Omental fat pad (tissue), 3 donors: ENCODE measurements at regions not wholly inside any gene's neighbourhood (a gene's known extent, or its start where the extent isn't known, plus 50 kb on each side); places are given as distances from the start of the nearest gene placed in this dataset.

Experiments
- ATAC-seq: fragments of 150-250 bp; one replicate; pipeline ENCODE4 v1.9.1; 2016; ENCODE audit warnings: mild to moderate bottlenecking, moderate library complexity; ENCODE audit not compliant: low FRiP score
- DNase-seq: peaks from one replicate; pipeline ENCODE4 v3.0.0-alpha.2; 2019; ENCODE audit warnings: low spot score
- TF ChIP-seq, protein P1 (sequence below), 3 donors: fragments of 450-650 bp; IDR thresholded peaks; one replicate each; pipeline ENCODE4 v1.5.1; 2016 to 2017; ENCODE audit warnings: antibody characterized with exemption in 3 of 3, mild to moderate bottlenecking in 3 of 3, moderate library complexity in 2 of 3

- ATAC-seq: no peak
- TF ChIP-seq, protein P1, sequence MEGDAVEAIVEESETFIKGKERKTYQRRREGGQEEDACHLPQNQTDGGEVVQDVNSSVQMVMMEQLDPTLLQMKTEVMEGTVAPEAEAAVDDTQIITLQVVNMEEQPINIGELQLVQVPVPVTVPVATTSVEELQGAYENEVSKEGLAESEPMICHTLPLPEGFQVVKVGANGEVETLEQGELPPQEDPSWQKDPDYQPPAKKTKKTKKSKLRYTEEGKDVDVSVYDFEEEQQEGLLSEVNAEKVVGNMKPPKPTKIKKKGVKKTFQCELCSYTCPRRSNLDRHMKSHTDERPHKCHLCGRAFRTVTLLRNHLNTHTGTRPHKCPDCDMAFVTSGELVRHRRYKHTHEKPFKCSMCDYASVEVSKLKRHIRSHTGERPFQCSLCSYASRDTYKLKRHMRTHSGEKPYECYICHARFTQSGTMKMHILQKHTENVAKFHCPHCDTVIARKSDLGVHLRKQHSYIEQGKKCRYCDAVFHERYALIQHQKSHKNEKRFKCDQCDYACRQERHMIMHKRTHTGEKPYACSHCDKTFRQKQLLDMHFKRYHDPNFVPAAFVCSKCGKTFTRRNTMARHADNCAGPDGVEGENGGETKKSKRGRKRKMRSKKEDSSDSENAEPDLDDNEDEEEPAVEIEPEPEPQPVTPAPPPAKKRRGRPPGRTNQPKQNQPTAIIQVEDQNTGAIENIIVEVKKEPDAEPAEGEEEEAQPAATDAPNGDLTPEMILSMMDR (IDR thresholded peaks at IDR 0.05): no peak
- no peak for DNase-seq
These were observed 97.1 kb upstream of the MVB12B start for GRCh38 chr9:126229501-126229900.

- ATAC-seq (no peak), DNase-seq (no peak)
- TF ChIP-seq, protein P1 (IDR thresholded peaks at IDR 0.05): no peak
These were observed 95.9 kb upstream of the MVB12B start for GRCh38 chr9:126230692-126231091.

- TF ChIP-seq, protein P1 (IDR thresholded peaks at IDR 0.05): no peak
- no peak for DNase-seq
- ATAC-seq: no peak
These were observed 94.2 kb upstream of the MVB12B start for GRCh38 chr9:126232461-126232860.

- TF ChIP-seq, protein P1 (IDR thresholded peaks at IDR 0.05): no peak
- no peak for ATAC-seq
- DNase-seq: no peak
These were observed 93.5 kb upstream of the MVB12B start for GRCh38 chr9:126233175-126233574.

DNA sequence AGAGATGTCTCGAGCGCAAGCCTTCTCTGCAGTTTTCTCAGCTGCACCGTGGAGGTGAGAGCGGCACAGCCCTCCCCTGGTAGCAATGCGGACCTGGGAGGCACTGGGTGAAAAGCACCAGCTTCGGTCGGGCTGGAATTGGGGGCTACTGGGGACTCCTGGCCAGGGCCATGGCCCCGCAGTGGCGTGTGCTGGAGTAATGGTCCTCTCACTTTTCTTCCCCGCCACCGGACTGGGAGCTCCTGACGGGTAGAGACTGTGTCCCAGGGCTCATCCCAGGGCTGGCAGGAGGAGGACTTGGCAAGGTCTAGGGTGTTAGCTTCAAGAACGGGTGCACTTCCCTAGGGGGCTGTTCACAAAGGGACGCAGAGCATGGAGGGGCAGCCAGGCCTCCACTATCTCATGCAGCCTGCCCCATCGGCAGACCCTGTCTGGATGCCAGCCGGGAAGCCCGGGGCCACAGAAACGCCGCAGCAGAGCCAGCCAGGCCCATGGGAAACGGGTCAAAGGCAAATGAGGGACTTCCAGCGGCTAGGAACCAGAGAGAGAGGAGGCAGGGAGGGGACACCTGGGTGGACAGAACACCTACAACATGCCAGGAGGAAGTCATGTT, 92.6 kb upstream of the MVB12B start:
- DNase-seq: no peak
- TF ChIP-seq, protein P1 (IDR thresholded peaks at IDR 0.05): no peak
- ATAC-seq: no peak

DNA sequence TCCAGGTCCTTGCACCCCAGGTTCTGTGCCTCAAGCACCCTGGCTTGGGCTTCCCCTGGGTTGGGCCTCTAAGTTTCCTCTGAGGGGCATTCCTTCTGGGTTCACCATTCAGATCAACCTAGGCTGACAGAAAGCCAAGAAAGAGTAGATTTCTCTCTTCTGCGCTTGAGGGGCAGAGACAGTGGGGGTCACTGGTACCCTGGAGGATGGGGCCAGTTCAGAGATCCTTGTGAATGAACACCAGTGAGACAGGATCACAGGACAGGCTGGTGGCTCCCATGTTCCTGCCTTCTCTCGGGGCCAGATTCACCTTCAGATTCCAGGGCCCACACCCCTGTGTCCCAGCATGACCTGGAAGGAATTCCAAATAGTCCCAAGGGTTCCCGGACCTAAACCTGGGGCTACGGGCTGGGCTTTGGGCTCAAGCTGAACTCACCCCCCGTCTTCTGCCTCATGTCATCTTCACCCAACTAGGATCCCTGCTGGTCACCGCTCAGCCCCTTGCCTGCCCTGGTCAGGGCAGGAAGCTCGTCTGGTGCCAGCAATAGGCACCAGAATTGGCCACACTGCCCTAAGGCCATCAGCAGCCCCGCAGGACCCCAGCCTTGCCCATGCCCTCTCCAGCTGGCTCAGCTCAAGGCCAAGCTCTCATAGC, 91.8 kb upstream of the MVB12B start:
- ATAC-seq: no peak
- TF ChIP-seq, protein P1 (IDR thresholded peaks at IDR 0.05): no peak
- no peak for DNase-seq
